ENCODE measurements at regions not wholly inside any gene's neighbourhood (a gene's known extent, or its start where the extent isn't known, plus 50 kb on each side); places are given as distances from the start of the nearest gene placed in this dataset.

DNA sequence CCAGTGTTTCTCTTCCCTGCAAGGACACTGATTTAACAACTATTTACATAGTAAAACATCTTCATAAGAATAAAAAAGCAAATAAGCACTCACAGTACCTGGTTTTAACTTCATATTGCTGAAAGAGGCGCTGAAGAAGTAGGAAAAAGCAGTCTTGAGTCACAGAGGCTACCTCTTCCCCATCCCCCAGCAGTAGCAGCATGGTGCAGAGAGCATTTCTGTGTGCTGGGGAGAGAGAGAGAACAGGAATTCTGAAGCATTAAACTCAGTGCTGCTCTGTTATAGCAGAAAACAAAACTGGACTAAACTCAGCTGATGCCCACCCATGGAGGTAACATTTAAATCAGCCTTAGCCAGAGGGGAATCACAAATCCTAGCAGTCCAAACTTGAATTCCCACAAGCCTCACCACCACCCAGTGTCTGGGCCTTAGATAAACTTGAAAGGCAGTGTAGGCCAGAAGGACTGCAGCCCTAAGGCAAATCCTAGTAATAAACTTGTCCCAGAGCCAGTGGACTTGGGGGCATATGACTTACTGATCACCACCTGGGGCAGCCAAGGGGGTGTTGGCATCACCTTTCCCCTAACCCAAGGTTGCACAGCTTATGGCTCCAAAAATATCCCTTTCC is 321.8 kb upstream of the CWC22 start:
- Histone ChIP-seq H3K23ac (ENCODE audit: low read depth, low read length) (no peak overlapping the region), H3K56ac (ENCODE audit: extremely low read depth, insufficient read depth, low read length) (no peak overlapping the region), H3K27me3 (ENCODE audit: control insufficient read depth, insufficient read depth, low read length) (no peaks in the 10 kb centered on the region), H2AK9ac (replicated peaks; ENCODE audit: low read depth, low read length, poor library complexity) (no peak overlapping the region), H4K20me1 (ENCODE audit: insufficient read depth, low read length) (no peaks in the 10 kb centered on the region), H3K9me3 (ENCODE audit: control insufficient read depth, insufficient read depth, low read length) (no peaks in the 10 kb centered on the region), H2AFZ (replicated peaks; ENCODE audit: low read length, poor library complexity) (no peak overlapping the region), H3K4me3 (ENCODE audit: insufficient read depth, low read depth, low read length) (no peak overlapping the region), H4K8ac (ENCODE audit: low read depth in 2 of 2, low read length in 2 of 2) (no peak overlapping the region), H3K18ac (ENCODE audit: low read depth, low read length) (no peak overlapping the region), H2BK5ac (ENCODE audit: low read depth, low read length, poor library complexity, severe bottlenecking) (no peak overlapping the region), H3K9me1 (ENCODE audit: insufficient read depth, low read length) (no peaks in the 10 kb centered on the region), H2BK15ac (ENCODE audit: low read depth, low read length) (no peak overlapping the region), H4K5ac (ENCODE audit: low read depth, low read length) (no peak overlapping the region), H3K9ac (ENCODE audit: low read depth, low read length) (no peak overlapping the region), H3K36me3 (ENCODE audit: control insufficient read depth, insufficient read depth, low read length) (no peaks in the 10 kb centered on the region), H2BK120ac (ENCODE audit: low read depth, low read length) (no peak overlapping the region), H3K4me2 (ENCODE audit: low read depth, low read length) (no peak overlapping the region), H3K14ac (replicated peaks; ENCODE audit: low read depth, low read length) (no peak overlapping the region), H3K79me1 (ENCODE audit: low read depth in 1 of 2, low read length in 2 of 2) (no peaks in the 10 kb centered on the region), H3K4ac (ENCODE audit: low read depth, low read length) (no peak overlapping the region), H3K27ac (ENCODE audit: insufficient read depth, low read length) (no peak overlapping the region), H4K91ac (ENCODE audit: insufficient read depth, low read depth, low read length) (no peak overlapping the region), H3K4me1 (ENCODE audit: control insufficient read depth, insufficient read depth, low read length) (no peaks in the 10 kb centered on the region), H2AK5ac (ENCODE audit: low read depth, low read length) (no peak overlapping the region), H2BK20ac (ENCODE audit: low read depth, low read length) (no peak overlapping the region)
- ChIA-PET CTCF (no interaction called here), POLR2A (ENCODE audit: unreplicated experiment) (no interaction called here)
- no TSS peak for BruUV-seq (replicated peaks)
- no CpG with 5 or more reads among the region's 1 CpG for WGBS, 2 experiments (ENCODE audit: extremely low coverage in 2 of 2, insufficient read length in 1 of 2)
- ATAC-seq (ENCODE audit: low read depth) (no peak), DNase-seq (no peak)
- dilution Hi-C loops (cut with HindIII; ENCODE audit: low sequenced_read_pairs, unreplicated experiment): no loop called here
- TF ChIP-seq RAD21 (IDR thresholded peaks at IDR 0.05; ENCODE audit: low read length) (no peak), MXI1 (IDR thresholded peaks at IDR 0.05; ENCODE audit: borderline replicate concordance, low read depth, low read length) (no peak), BHLHE40 (IDR thresholded peaks at IDR 0.05; ENCODE audit: low read depth, low read length) (no peak), RCOR1 (IDR thresholded peaks at IDR 0.05; ENCODE audit: insufficient replicate concordance, low read length) (no peak), MAFK (IDR thresholded peaks at IDR 0.05; ENCODE audit: low read depth, low read length) (no peak), CEBPB (IDR thresholded peaks at IDR 0.05; ENCODE audit: low read depth, low read length) (no peak), FOS (IDR thresholded peaks at IDR 0.05; ENCODE audit: low read depth, low read length) (no peak), SMC3 (IDR thresholded peaks at IDR 0.05; ENCODE audit: low read depth, low read length) (no peak), NFE2L2 (IDR thresholded peaks at IDR 0.05; ENCODE audit: low read depth, low read length) (no peak), RFX5 (IDR thresholded peaks at IDR 0.05; ENCODE audit: low read depth, low read length) (no peak), CHD1 (IDR thresholded peaks at IDR 0.05; ENCODE audit: low read depth, low read length) (no peak), POLR2A (IDR thresholded peaks at IDR 0.05; ENCODE audit: low read depth, low read length) (no peak), MAZ (IDR thresholded peaks at IDR 0.05; ENCODE audit: borderline replicate concordance, low read depth, low read length) (no peak)
- TF ChIP-seq, protein P1, sequence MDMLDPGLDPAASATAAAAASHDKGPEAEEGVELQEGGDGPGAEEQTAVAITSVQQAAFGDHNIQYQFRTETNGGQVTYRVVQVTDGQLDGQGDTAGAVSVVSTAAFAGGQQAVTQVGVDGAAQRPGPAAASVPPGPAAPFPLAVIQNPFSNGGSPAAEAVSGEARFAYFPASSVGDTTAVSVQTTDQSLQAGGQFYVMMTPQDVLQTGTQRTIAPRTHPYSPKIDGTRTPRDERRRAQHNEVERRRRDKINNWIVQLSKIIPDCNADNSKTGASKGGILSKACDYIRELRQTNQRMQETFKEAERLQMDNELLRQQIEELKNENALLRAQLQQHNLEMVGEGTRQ (IDR thresholded peaks at IDR 0.05; ENCODE audit: low read depth, low read length): no peak
- TF ChIP-seq, protein P2, sequence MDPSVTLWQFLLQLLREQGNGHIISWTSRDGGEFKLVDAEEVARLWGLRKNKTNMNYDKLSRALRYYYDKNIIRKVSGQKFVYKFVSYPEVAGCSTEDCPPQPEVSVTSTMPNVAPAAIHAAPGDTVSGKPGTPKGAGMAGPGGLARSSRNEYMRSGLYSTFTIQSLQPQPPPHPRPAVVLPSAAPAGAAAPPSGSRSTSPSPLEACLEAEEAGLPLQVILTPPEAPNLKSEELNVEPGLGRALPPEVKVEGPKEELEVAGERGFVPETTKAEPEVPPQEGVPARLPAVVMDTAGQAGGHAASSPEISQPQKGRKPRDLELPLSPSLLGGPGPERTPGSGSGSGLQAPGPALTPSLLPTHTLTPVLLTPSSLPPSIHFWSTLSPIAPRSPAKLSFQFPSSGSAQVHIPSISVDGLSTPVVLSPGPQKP (IDR thresholded peaks at IDR 0.05; ENCODE audit: borderline replicate concordance, low read depth, low read length): no peak
- TF ChIP-seq, protein P3, sequence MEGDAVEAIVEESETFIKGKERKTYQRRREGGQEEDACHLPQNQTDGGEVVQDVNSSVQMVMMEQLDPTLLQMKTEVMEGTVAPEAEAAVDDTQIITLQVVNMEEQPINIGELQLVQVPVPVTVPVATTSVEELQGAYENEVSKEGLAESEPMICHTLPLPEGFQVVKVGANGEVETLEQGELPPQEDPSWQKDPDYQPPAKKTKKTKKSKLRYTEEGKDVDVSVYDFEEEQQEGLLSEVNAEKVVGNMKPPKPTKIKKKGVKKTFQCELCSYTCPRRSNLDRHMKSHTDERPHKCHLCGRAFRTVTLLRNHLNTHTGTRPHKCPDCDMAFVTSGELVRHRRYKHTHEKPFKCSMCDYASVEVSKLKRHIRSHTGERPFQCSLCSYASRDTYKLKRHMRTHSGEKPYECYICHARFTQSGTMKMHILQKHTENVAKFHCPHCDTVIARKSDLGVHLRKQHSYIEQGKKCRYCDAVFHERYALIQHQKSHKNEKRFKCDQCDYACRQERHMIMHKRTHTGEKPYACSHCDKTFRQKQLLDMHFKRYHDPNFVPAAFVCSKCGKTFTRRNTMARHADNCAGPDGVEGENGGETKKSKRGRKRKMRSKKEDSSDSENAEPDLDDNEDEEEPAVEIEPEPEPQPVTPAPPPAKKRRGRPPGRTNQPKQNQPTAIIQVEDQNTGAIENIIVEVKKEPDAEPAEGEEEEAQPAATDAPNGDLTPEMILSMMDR (conservative IDR thresholded peaks at IDR 0.05; ENCODE audit: low read depth, low read length): no peak
- in situ Hi-C loops (cut with MboI; ENCODE audit: low sequenced_read_pairs): no loop called here
- intact Hi-C loops (cut with micrococcal nuclease): no loop called here
